ENCODE measurements at regions not wholly inside any gene's neighbourhood (a gene's known extent, or its start where the extent isn't known, plus 50 kb on each side); places are given as distances from the start of the nearest gene placed in this dataset.
A peak's percentile ranks its signal among the peaks of the same experiment; 100 is the strongest.

- no peak for DNase-seq
Observed at GRCh38 chr11:37695283-37695682, 1097.2 kb upstream of the RAG2 start.

GRCh38 chr11:37689951-37690350 is 1091.9 kb upstream of the RAG2 start:
- no peak for DNase-seq

DNA sequence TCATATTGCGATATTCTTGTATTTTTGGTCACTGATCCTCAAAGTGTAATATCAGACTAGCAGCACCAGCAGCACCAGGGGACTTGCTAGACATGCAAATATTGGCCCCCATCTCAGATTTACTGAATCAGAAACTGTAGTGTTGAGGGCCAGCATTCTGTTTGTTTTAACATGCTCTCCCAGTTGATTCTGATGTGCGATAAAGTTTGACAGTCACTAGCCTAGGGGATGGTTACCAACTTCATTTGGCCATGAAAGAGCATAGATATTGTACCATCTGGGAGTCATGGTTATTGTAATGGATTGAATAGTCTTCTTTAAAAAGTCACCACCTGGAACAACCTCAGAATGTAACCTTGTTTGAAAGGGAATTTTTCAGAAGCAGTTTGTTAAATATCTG is 1090.4 kb upstream of the RAG2 start:
- DNase-seq = no peak

GRCh38 chr11:37687130-37687529 is 1089.1 kb upstream of the RAG2 start:
- DNase-seq = no peak

- DNase-seq = no peak
Observed at GRCh38 chr11:37671321-37671720, 1073.3 kb upstream of the RAG2 start.

- no peak for DNase-seq
Observed at GRCh38 chr11:37666960-37667359, 1068.9 kb upstream of the RAG2 start.

DNA sequence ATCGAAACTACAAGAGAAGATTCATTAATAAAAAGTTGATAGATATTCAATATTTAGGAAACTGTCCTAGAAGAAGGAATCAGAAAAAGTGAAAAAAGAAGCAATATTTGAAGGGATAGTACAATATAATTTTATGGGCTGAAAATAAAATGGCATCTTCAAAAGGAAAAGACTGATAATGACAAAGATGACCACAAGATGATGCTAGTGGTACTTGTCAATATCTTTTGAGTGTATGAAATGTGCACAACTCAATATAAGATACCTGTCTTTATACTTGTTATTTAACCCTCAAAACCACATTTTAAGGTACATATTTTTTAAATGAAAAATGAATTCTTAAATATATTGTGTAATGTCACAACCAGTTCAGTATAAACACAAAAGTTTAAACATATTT is 1059.6 kb upstream of the RAG2 start:
- peak in 1 of 2 experiments; percentile 17 for DNase-seq

DNA sequence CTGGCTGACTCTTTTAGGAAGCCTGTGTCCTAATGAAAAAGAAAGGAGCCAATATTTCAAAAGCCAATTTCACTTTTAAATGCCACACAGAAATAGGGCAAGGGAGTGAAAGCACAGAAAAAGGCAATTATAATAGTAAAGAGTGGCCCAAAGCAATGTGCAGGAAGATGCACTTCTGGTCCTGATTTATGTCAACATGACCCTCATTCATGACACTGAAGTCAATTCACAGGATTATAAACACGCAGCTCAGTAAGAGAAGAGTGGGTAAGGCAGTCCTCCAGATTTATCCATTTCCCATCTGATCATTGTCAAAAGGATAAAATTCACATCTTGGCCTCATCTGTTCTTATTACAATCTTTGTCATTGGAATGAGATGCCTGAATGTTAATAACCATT is 1049.7 kb upstream of the RAG2 start:
- no peak for DNase-seq

DNA sequence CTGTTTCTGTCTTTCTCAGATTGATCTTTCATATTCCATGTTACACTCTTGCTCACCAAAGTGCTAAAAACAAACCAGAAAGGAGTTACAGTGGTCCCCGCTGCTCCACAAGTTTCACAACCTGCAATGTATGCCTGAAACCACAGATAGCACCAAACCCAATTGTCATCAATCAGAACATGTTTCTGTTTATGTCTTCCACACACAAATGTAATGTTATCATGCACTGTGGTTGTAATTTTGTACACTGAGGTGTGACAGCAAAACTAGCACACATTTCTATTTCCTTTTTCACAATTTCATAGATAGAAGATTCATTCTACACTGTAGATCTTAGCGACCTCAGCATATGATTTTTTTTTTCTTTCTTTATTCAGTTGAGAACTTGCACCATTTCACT is 1045.9 kb upstream of the RAG2 start:
- DNase-seq = no peak

DNA sequence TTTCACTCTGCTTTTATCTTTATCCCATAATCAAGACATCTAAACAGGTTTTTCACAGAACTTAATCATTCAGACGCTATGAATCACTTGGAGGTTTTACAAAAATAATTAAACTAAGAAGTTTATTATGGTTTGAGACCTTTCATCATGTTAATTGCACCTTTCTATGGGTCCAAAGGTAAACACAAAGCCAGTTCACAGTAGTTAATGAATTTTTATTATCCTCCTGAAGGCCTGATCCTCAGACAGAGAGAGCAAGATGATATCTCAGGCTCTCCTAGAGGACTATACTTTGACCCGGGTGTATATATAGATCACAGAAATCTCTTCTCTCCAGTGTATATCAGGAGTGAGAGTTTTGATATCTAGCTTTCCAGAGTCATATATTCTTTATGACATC is 1044.3 kb upstream of the RAG2 start:
- DNase-seq = no peak

DNA sequence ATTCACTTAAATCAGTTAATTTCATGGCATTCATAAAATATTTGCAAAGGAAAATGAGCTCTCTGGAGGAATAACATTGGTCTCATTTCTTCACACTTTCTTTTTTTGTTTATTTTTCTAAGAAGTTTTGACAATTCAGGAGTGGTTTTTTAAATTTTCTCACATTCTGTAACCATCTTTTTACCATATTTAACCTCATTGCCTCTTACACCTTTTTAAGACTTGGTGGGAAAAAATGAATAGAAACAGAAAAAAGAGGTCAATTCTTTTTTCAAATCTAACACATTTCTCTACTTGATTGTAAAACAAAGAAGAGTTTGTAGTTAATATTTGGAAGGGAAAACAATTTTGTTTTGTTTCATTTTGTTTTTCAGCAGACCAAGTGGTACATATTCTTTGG is 1034.7 kb upstream of the RAG2 start:
- no peak for DNase-seq

DNA sequence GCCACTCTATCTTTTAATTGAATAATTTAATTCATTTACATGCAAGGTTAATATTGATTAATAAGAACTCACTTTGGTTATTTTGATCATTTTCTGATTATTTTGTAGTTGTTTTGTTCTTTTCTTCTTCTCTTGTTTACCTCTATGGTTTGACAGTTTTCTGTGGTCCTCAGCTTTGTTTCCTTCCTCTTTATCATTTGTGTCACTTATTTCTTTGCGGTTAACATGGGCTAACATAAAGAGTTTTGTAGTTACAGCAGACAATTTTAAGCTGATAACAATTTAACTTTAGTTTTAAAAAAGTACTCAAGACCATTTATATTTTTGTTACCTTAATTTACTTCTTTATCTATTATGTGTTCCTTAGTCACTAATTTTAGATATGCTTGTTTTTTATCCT is 1032.8 kb upstream of the RAG2 start:
- DNase-seq = no peak

GRCh38 chr11:37623778-37624177 is 1025.7 kb upstream of the RAG2 start:
- DNase-seq = no peak

DNA sequence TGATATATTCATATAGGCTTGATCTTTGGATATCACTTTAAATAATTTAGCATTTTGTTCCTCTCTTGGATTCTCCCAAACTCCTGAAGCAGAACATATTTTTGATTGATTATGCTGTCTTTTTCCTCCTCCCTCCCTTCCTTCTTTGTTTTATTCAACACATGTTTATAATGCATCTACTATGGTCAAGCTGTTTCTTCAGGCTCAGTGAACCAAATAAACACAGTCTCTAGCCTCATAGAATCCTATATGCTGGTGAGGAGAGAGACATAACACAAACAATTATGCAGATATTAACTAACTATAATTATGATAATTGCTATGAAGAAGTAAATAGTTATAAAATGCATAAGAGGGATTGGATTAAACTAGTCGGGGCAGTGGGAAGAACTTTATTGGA is 1023.6 kb upstream of the RAG2 start:
- no peak for DNase-seq

DNA sequence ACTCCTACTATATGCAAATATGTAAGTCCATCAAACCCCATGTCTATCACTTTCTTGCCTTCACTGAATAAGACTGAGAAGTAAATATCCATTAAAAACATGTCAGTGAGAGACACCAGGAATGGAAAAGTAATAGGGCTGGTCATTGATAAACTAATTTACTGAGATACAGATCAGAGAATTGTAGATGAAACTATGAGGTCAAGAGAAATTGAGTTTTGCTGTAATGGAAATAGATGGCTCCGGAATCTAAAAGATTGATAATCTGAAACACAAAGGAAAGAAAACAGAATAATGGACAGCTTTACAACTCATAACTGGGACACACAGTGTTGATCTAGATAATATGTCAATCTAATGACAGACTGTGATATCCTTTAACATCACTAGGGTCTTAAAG is 1018.3 kb upstream of the RAG2 start:
- no peak for DNase-seq

DNA sequence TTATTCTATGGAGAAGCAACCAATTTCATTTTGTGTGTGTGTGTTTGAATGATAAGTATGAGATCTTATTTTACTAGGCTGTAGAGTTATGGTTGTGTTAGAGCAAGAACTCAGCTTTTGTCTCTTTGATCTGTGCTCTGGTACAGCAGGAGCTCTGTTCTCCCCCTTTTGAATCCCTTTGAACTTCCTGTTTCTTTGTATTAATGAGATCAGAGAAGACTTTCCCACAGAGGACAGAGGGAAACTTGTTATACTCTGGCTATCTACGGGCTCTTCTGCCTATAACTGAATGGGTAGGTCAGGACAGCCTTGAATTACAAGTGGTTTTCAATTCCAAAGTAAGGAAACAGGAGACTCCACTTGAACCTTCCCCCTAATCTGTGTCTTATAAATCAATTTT is 1015.0 kb upstream of the RAG2 start:
- DNase-seq = no peak

- DNase-seq = peak in 1 of 2 experiments; percentile 8
Observed at GRCh38 chr11:37612146-37612545, 1014.1 kb upstream of the RAG2 start.

- no peak for DNase-seq
Observed at GRCh38 chr11:37605229-37605628, 1007.2 kb upstream of the RAG2 start.

DNA sequence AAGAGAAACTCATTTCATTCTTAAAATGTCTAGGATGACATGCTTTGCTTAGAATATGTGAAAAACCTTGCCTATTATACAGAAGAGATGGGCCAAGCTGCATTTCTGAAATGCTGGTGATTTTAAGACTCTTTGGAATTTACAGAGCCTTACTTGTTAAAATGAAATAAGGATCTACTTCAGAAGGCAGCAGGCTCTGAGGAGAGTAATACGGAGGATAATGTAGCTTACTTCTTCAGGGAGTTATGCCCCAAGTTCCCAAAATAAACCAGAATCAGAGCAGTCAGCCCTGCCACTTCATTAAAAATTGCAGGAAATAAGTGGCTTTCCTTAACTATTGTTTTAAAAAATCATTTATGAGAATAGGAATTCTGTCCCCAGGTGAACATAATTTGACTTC is 1000.3 kb upstream of the RAG2 start:
- no peak for DNase-seq

GRCh38 chr11:37597776-37598175 is 999.7 kb upstream of the RAG2 start:
- DNase-seq = no peak

DNA sequence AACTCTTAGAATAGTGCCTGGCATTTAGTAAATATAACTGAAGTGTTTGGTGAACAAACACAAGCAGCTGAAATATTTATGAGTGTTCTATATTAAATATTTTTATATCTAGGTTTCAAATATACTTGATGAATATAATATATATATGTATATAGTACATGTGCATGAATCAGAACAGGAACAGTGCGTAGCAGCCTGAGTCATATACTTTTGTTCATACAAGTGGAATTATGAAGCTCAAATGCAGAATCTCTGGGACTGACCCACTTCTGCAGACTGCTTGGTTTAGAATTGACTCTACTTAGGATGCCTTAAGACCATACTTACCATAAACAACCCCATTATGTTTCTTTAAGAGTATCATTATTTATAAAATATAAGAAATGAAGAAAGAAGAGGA is 997.8 kb upstream of the RAG2 start:
- no peak for DNase-seq

- DNase-seq = no peak
Observed at GRCh38 chr11:37574361-37574760, 976.3 kb upstream of the RAG2 start.

GRCh38 chr11:37572491-37573171 is 974.6 kb upstream of the RAG2 start:
- DNase-seq = no peak

- no peak for DNase-seq
Observed at GRCh38 chr11:37571246-37571645, 973.2 kb upstream of the RAG2 start.

- DNase-seq = no peak
Observed at GRCh38 chr11:37560991-37561390, 963.0 kb upstream of the RAG2 start.

GRCh38 chr11:37560346-37560745 is 962.3 kb upstream of the RAG2 start:
- no peak for DNase-seq

All from NCI-H524 (cell line).